Trophoblast cell (in vitro differentiated cells and primary cell): ENCODE measurements at regions not wholly inside any gene's neighbourhood (a gene's known extent, or its start where the extent isn't known, plus 50 kb on each side); places are given as distances from the start of the nearest gene placed in this dataset.

Experiments
- DNase-seq, 2 donors: peaks; one replicate each; pipeline ENCODE4 v3.0.0-alpha.2; 2016
- H2AFZ ChIP-seq: 2 replicates; pipeline ENCODE4 v1.6.1; 2013; ENCODE audit warnings: low read length, moderate library complexity, mild to moderate bottlenecking; ENCODE audit not compliant: insufficient read depth, poor library complexity
- H2AK5ac ChIP-seq: 2 replicates; pipeline ENCODE4 v1.6.1; 2013; ENCODE audit warnings: mild to moderate bottlenecking, low read length
- H2BK120ac ChIP-seq: 2 replicates; pipeline ENCODE4 v1.6.1; 2013; ENCODE audit warnings: low read length, mild to moderate bottlenecking, moderate library complexity; ENCODE audit not compliant: insufficient read depth, poor library complexity
- H2BK12ac ChIP-seq: 2 replicates; pipeline ENCODE4 v1.6.1; 2013; ENCODE audit warnings: mild to moderate bottlenecking, low read length, moderate library complexity
- H2BK5ac ChIP-seq: 2 replicates; pipeline ENCODE4 v1.6.1; 2013; ENCODE audit warnings: low read length, low read depth, moderate library complexity, mild to moderate bottlenecking; ENCODE audit not compliant: poor library complexity
- H3K14ac ChIP-seq: 2 replicates; pipeline ENCODE4 v1.6.1; 2013; ENCODE audit warnings: mild to moderate bottlenecking, low read length
- H3K18ac ChIP-seq: 2 replicates; pipeline ENCODE4 v1.6.1; 2013; ENCODE audit warnings: mild to moderate bottlenecking, low read length
- H3K23ac ChIP-seq: 2 replicates; pipeline ENCODE4 v1.6.1; 2013; ENCODE audit warnings: low read length
- H3K27ac ChIP-seq: 2 replicates; pipeline ENCODE4 v1.5.1; 2013; ENCODE audit warnings: low read depth, mild to moderate bottlenecking, inconsistent platforms, low read length, moderate library complexity
- H3K27me3 ChIP-seq: 2 replicates; pipeline ENCODE4 v1.6.1; 2013; ENCODE audit warnings: inconsistent platforms, mild to moderate bottlenecking, low read length, moderate library complexity; ENCODE audit not compliant: insufficient read depth
- H3K36me3 ChIP-seq, 2 experiments: 1 replicate in 1 of 2; 2 replicates in 1 of 2; pipeline ENCODE4 v1.6.1; 2013; ENCODE audit warnings: low read length in 2 of 2, mild to moderate bottlenecking in 2 of 2, moderate library complexity in 1 of 2; ENCODE audit not compliant: insufficient read depth in 2 of 2, control insufficient read depth in 1 of 2
- H3K4ac ChIP-seq: 2 replicates; pipeline ENCODE4 v1.6.1; 2013; ENCODE audit warnings: low read depth, mild to moderate bottlenecking, low read length, moderate library complexity
- H3K4me1 ChIP-seq, 2 experiments: 1 replicate in 1 of 2; 2 replicates in 1 of 2; pipeline ENCODE4 v1.6.1; 2013; ENCODE audit warnings: low read length in 2 of 2, mild to moderate bottlenecking in 2 of 2, moderate library complexity in 1 of 2; ENCODE audit not compliant: insufficient read depth in 2 of 2, control insufficient read depth in 1 of 2
- H3K4me2 ChIP-seq: 2 replicates; pipeline ENCODE4 v1.6.1; 2013; ENCODE audit warnings: inconsistent platforms, mild to moderate bottlenecking, low read length, moderate library complexity
- H3K4me3 ChIP-seq: 2 replicates; pipeline ENCODE4 v1.5.1; 2013; ENCODE audit warnings: mild to moderate bottlenecking, low read depth, low read length, inconsistent platforms
- H3K79me1 ChIP-seq: one replicate; pipeline ENCODE4 v1.6.1; 2013; ENCODE audit warnings: low read length
- H3K79me2 ChIP-seq: 2 replicates; pipeline ENCODE4 v1.6.1; 2013; ENCODE audit warnings: low read length, mild to moderate bottlenecking; ENCODE audit not compliant: control insufficient read depth, insufficient read depth, poor library complexity
- H3K9ac ChIP-seq: 2 replicates; pipeline ENCODE4 v1.6.1; 2013; ENCODE audit warnings: mild to moderate bottlenecking, low read length
- H3K9me3 ChIP-seq: 2 replicates; pipeline ENCODE4 v1.6.1; 2013; ENCODE audit warnings: low read depth, mild to moderate bottlenecking, control low read depth, inconsistent platforms, low read length; ENCODE audit not compliant: insufficient read depth
- H4K12ac ChIP-seq: 2 replicates; pipeline ENCODE4 v1.6.1; 2013; ENCODE audit warnings: low read depth, mild to moderate bottlenecking, low read length, moderate library complexity
- H4K8ac ChIP-seq: 2 replicates; pipeline ENCODE4 v1.6.1; 2013; ENCODE audit warnings: low read depth, mild to moderate bottlenecking, low read length, moderate library complexity
- H4K91ac ChIP-seq: one replicate; pipeline ENCODE4 v1.6.1; 2013; ENCODE audit warnings: low read depth, mild to moderate bottlenecking, low read length, moderate library complexity
- WGBS: extraction: QIAGEN DNeasy Blood & Tissue Kit; methylation state at CpG from one replicate; pipeline ENCODE4 v1.1.7; 2013; ENCODE audit warnings: missing lambda C conversion rate; ENCODE audit not compliant: insufficient read length, insufficient coverage; ENCODE audit errors: extremely low coverage; 5-methylcytosine and 5-hydroxymethylcytosine counted together

GRCh38 chr12:65754290-65754689 is 70.0 kb upstream of the HMGA2 start:
- H3K79me1 ChIP-seq: no peaks in the 10 kb centered on the region
- H3K23ac ChIP-seq: no peak overlapping the region
- no peak overlapping the region for H3K4me3 ChIP-seq
- no peak overlapping the region for H3K18ac ChIP-seq
- H2BK12ac ChIP-seq: no peak overlapping the region
- no peak overlapping the region for H2AFZ ChIP-seq
- no peak overlapping the region for H3K14ac ChIP-seq
- H3K79me2 ChIP-seq: no peaks in the 10 kb centered on the region
- H4K91ac ChIP-seq: no peak overlapping the region
- H3K4me1 ChIP-seq: no peaks in the 10 kb centered on the region
- H2BK5ac ChIP-seq: no peak overlapping the region
- H2BK120ac ChIP-seq: no peak overlapping the region
- H3K27me3 ChIP-seq: no peaks in the 10 kb centered on the region
- H4K8ac ChIP-seq: no peak overlapping the region
- H3K9ac ChIP-seq: no peak overlapping the region
- no peaks in the 10 kb centered on the region for H3K36me3 ChIP-seq
- H2AK5ac ChIP-seq: no peak overlapping the region
- no peak for DNase-seq
- no peak overlapping the region for H3K4me2 ChIP-seq
- no peaks in the 10 kb centered on the region for H3K9me3 ChIP-seq
- H3K4ac ChIP-seq: no peak overlapping the region
- no CpG with 5 or more reads among the region's 2 CpGs for WGBS
- H3K27ac ChIP-seq: no peak overlapping the region
- no peak overlapping the region for H4K12ac ChIP-seq

GRCh38 chr12:65754744-65755595 is 69.3 kb upstream of the HMGA2 start:
- no peak overlapping the region for H2AK5ac ChIP-seq
- H4K91ac ChIP-seq: no peak overlapping the region
- no peaks in the 10 kb centered on the region for H3K79me2 ChIP-seq
- DNase-seq: no peak
- H3K4me3 ChIP-seq: no peak overlapping the region
- 100% methylated on average over 1 of the region's 8 CpGs for WGBS
- H3K9ac ChIP-seq: no peak overlapping the region
- H3K14ac ChIP-seq: no peak overlapping the region
- H3K4me1 ChIP-seq: no peaks in the 10 kb centered on the region
- no peak overlapping the region for H4K12ac ChIP-seq
- H3K27me3 ChIP-seq: no peaks in the 10 kb centered on the region
- H4K8ac ChIP-seq: no peak overlapping the region
- H3K79me1 ChIP-seq: no peaks in the 10 kb centered on the region
- H3K27ac ChIP-seq: no peak overlapping the region
- H2BK5ac ChIP-seq: no peak overlapping the region
- no peaks in the 10 kb centered on the region for H3K9me3 ChIP-seq
- H2BK120ac ChIP-seq: no peak overlapping the region
- no peaks in the 10 kb centered on the region for H3K36me3 ChIP-seq
- no peak overlapping the region for H2AFZ ChIP-seq
- H3K18ac ChIP-seq: no peak overlapping the region
- no peak overlapping the region for H2BK12ac ChIP-seq
- H3K23ac ChIP-seq: no peak overlapping the region
- H3K4me2 ChIP-seq: no peak overlapping the region
- no peak overlapping the region for H3K4ac ChIP-seq

- Histone ChIP-seq H2AK5ac (no peak overlapping the region), H4K91ac (no peak overlapping the region), H4K8ac (no peak overlapping the region), H2BK12ac (no peak overlapping the region), H3K4me3 (no peak overlapping the region), H3K18ac (no peak overlapping the region), H3K36me3 (no peaks in the 10 kb centered on the region), H3K14ac (no peak overlapping the region), H3K4ac (no peak overlapping the region), H3K79me2 (no peaks in the 10 kb centered on the region), H3K27me3 (no peaks in the 10 kb centered on the region), H3K9ac (no peak overlapping the region), H2BK120ac (no peak overlapping the region), H3K23ac (no peak overlapping the region), H3K27ac (no peak overlapping the region), H2BK5ac (no peak overlapping the region), H3K4me1 (no peaks in the 10 kb centered on the region), H3K79me1 (no peaks in the 10 kb centered on the region), H4K12ac (no peak overlapping the region), H3K4me2 (no peak overlapping the region), H2AFZ (no peak overlapping the region), H3K9me3 (no peaks in the 10 kb centered on the region)
- WGBS: no CpG with 5 or more reads among the region's 4 CpGs
- no peak for DNase-seq
These were observed 68.7 kb upstream of the HMGA2 start for GRCh38 chr12:65755596-65755978.

GRCh38 chr12:65756267-65756666 is 68.0 kb upstream of the HMGA2 start:
- no CpG with 5 or more reads among the region's 5 CpGs for WGBS
- Histone ChIP-seq H3K18ac (no peak overlapping the region), H3K4me1 (no peaks in the 10 kb centered on the region)

More at GRCh38 chr12:65756267-65756666, 68.0 kb upstream of the HMGA2 start:
- H4K12ac ChIP-seq: no peak overlapping the region
- no peak overlapping the region for H3K4ac ChIP-seq
- no peaks in the 10 kb centered on the region for H3K36me3 ChIP-seq
- no peak overlapping the region for H3K4me2 ChIP-seq
- no peak overlapping the region for H3K14ac ChIP-seq
- H2AFZ ChIP-seq: no peak overlapping the region
- no peak overlapping the region for H4K8ac ChIP-seq
- DNase-seq: no peak
- no peak overlapping the region for H3K23ac ChIP-seq
- H2AK5ac ChIP-seq: no peak overlapping the region
- H3K4me3 ChIP-seq: no peak overlapping the region
- H3K79me1 ChIP-seq: no peaks in the 10 kb centered on the region
- no peak overlapping the region for H2BK5ac ChIP-seq
- no peak overlapping the region for H2BK12ac ChIP-seq
- H4K91ac ChIP-seq: no peak overlapping the region
- no peaks in the 10 kb centered on the region for H3K27me3 ChIP-seq
- H3K9me3 ChIP-seq: no peaks in the 10 kb centered on the region
- H3K27ac ChIP-seq: no peak overlapping the region
- H3K9ac ChIP-seq: no peak overlapping the region
- no peaks in the 10 kb centered on the region for H3K79me2 ChIP-seq
- H2BK120ac ChIP-seq: no peak overlapping the region
